Chondrocyte (in vitro differentiated cells): ENCODE measurements at regions not wholly inside any gene's neighbourhood (a gene's known extent, or its start where the extent isn't known, plus 50 kb on each side); places are given as distances from the start of the nearest gene placed in this dataset.

ENCODE experiments used
- DNase-seq: peaks from one replicate; pipeline ENCODE4 v3.0.0; 2021; ENCODE audit warnings: mixed read lengths, low spot score
- H3K27ac Mint-ChIP-seq: one replicate; pipeline ENCODE4 v1.8.0; 2021; ENCODE audit warnings: mild to moderate bottlenecking, moderate library complexity, mixed read lengths; ENCODE audit not compliant: unreplicated experiment
- H3K27me3 Mint-ChIP-seq: 2 replicates; pipeline ENCODE4 v1.8.0; 2021; ENCODE audit warnings: low read depth, mixed read lengths
- H3K36me3 Mint-ChIP-seq: 2 replicates; pipeline ENCODE4 v1.8.0; 2021; ENCODE audit warnings: low read depth, mixed read lengths
- H3K4me1 Mint-ChIP-seq: 2 replicates; pipeline ENCODE4 v1.8.0; 2021; ENCODE audit warnings: low read depth, mild to moderate bottlenecking, mixed read lengths
- H3K4me3 Mint-ChIP-seq: one replicate; pipeline ENCODE4 v1.8.0; 2021; ENCODE audit warnings: mild to moderate bottlenecking, moderate library complexity, mixed read lengths; ENCODE audit not compliant: unreplicated experiment
- H3K9me3 Mint-ChIP-seq: 2 replicates; pipeline ENCODE4 v1.8.0; 2021; ENCODE audit warnings: low read depth, mixed read lengths
- CTCF ChIP-seq: fragments of 200-600 bp; sonication (generic); IDR thresholded peaks from 2 replicates; pipeline ENCODE4 v1.5.0; 2021; ENCODE audit warnings: antibody characterized with exemption, mild to moderate bottlenecking, moderate library complexity

GRCh38 chr18:42261731-42262130, 306.7 kb downstream of the PIK3C3 start:
- Mint-ChIP-seq H3K27ac (no peak overlapping the region), H3K4me1 (no peaks in the 10 kb centered on the region), H3K9me3 (peaks cover 2% of the 10 kb centered on the region), H3K27me3 (peaks cover 8% of the 10 kb centered on the region), H3K4me3 (no peak overlapping the region), H3K36me3 (no peaks in the 10 kb centered on the region)
- no peak for DNase-seq
- TF ChIP-seq CTCF = no peak

GRCh38 chr18:42264497-42264896, 309.5 kb downstream of the PIK3C3 start:
- H3K27me3 Mint-ChIP-seq = peaks cover 6% of the 10 kb centered on the region
- H3K36me3 Mint-ChIP-seq = no peaks in the 10 kb centered on the region
- peaks cover 2% of the 10 kb centered on the region for H3K9me3 Mint-ChIP-seq
- no peaks in the 10 kb centered on the region for H3K4me1 Mint-ChIP-seq
- no peak overlapping the region for H3K27ac Mint-ChIP-seq
- TF ChIP-seq CTCF = no peak
- no peak overlapping the region for H3K4me3 Mint-ChIP-seq
- DNase-seq = no peak

- H3K9me3 Mint-ChIP-seq = no peaks in the 10 kb centered on the region
- peaks cover 3% of the 10 kb centered on the region for H3K27me3 Mint-ChIP-seq
- no peaks in the 10 kb centered on the region for H3K4me1 Mint-ChIP-seq
- H3K27ac Mint-ChIP-seq = no peak overlapping the region
- TF ChIP-seq CTCF = no peak
- no peak overlapping the region for H3K4me3 Mint-ChIP-seq
- H3K36me3 Mint-ChIP-seq = no peaks in the 10 kb centered on the region
- DNase-seq = no peak
Observed at GRCh38 chr18:42268186-42268725, 313.2 kb downstream of the PIK3C3 start.

GRCh38 chr18:42268798-42269197, 313.8 kb downstream of the PIK3C3 start:
- DNase-seq = no peak
- H3K4me1 Mint-ChIP-seq = no peaks in the 10 kb centered on the region
- no peak overlapping the region for H3K4me3 Mint-ChIP-seq
- H3K9me3 Mint-ChIP-seq = no peaks in the 10 kb centered on the region
- TF ChIP-seq CTCF = no peak
- no peak overlapping the region for H3K27ac Mint-ChIP-seq
- no peaks in the 10 kb centered on the region for H3K36me3 Mint-ChIP-seq
- peaks cover 3% of the 10 kb centered on the region for H3K27me3 Mint-ChIP-seq

- H3K27ac Mint-ChIP-seq = no peak overlapping the region
- no peak overlapping the region for H3K4me3 Mint-ChIP-seq
- DNase-seq = no peak
- TF ChIP-seq CTCF = no peak
- H3K36me3 Mint-ChIP-seq = no peaks in the 10 kb centered on the region
- H3K4me1 Mint-ChIP-seq = no peaks in the 10 kb centered on the region
- H3K9me3 Mint-ChIP-seq = no peaks in the 10 kb centered on the region
- H3K27me3 Mint-ChIP-seq = peaks cover 2% of the 10 kb centered on the region
Observed at GRCh38 chr18:42271647-42272414, 316.8 kb downstream of the PIK3C3 start.
